GM13976 (cell line): ENCODE measurements at regions not wholly inside any gene's neighbourhood (a gene's known extent, or its start where the extent isn't known, plus 50 kb on each side); places are given as distances from the start of the nearest gene placed in this dataset.

Experiments used
- DNase-seq: peaks from one replicate; pipeline ENCODE4 v3.0.0; 2012; ENCODE audit warnings: low spot score
- in situ Hi-C: fragments of 300-500 bp; cut with MboI; formaldehyde crosslinking; loops from one replicate; pipeline ENCODE4 v1.12.0; 2022; ENCODE audit warnings: low sequenced_read_pairs, mixed read lengths, inconsistent platforms; ENCODE audit not compliant: unreplicated experiment
- TF ChIP-seq, protein P1 (sequence below): IDR thresholded peaks from 2 replicates; pipeline ENCODE4 v1.5.1; 2012; ENCODE audit warnings: borderline replicate concordance, mild to moderate bottlenecking; ENCODE audit not compliant: insufficient read depth; ENCODE audit errors: extremely low read depth, missing control alignments, control extremely low read depth

DNA sequence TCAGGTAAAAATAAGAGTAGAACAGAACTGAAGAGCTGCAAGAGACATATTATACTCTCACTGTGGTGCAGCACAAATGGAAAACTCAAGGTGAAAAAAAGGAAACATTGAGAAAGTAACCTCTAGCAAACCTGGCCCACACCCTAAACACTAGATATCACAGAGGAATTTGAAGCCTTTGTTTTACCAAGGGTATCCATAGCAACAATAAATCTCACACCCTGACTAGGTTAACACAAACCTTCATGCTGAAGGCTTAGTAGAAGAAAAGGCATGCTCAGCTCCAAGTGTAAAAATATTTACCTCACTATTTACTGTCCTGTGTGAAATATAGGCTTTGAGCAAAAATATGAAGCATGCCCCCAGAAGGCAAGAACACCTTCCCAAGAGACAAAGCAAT lies 61.9 kb upstream of the TAB3 start:
- in situ Hi-C loops = loop anchor here (25.0 kb wide), 1 partner anchor 711 kb away; no protein-coding TSS in a partner anchor
- TF ChIP-seq, protein P1, sequence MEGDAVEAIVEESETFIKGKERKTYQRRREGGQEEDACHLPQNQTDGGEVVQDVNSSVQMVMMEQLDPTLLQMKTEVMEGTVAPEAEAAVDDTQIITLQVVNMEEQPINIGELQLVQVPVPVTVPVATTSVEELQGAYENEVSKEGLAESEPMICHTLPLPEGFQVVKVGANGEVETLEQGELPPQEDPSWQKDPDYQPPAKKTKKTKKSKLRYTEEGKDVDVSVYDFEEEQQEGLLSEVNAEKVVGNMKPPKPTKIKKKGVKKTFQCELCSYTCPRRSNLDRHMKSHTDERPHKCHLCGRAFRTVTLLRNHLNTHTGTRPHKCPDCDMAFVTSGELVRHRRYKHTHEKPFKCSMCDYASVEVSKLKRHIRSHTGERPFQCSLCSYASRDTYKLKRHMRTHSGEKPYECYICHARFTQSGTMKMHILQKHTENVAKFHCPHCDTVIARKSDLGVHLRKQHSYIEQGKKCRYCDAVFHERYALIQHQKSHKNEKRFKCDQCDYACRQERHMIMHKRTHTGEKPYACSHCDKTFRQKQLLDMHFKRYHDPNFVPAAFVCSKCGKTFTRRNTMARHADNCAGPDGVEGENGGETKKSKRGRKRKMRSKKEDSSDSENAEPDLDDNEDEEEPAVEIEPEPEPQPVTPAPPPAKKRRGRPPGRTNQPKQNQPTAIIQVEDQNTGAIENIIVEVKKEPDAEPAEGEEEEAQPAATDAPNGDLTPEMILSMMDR = no peak
- DNase-seq = no peak

DNA sequence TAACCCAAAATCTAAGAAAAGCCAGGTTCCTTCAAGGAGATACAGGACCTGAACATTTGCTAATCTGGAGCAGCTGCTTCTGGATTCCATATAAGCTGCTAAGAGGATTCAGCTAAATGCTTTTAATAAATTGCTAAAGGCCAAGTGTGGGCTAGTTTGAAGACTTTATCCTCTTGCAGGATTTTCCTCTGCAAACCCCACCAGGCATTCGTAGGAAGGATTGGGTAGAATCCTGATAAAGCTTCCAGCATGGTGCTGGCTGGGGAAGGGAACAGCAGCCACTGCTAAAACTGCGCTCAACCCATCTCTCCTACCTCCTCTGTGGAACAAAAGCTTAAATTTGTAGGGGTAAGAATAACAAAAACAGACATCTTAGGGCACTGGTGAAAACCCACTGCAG lies 61.3 kb upstream of the TAB3 start:
- in situ Hi-C loops = loop anchor here (25.0 kb wide), 1 partner anchor 712 kb away; no protein-coding TSS in a partner anchor
- TF ChIP-seq, protein P1 = no peak
- DNase-seq = no peak

DNA sequence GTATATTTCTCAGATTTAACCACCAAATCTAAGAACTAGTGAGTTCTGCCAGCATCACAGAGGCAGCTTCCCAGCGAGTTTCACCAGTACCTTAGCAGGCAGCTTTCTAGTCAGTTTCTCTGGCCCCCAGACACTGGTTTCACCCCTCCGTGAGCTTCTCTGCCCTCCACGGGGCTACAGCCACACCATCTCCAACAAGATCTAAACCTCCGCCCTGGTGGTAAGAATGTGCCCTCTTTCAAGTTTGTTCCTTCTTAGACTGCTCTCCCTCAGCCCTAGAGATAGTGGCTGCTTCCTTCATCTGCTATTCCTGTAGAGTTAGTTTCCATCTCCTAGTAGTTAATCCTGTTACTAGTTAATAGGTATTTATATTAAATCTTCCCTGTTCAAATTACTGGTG lies 60.5 kb upstream of the TAB3 start:
- in situ Hi-C loops = no loop called here
- TF ChIP-seq, protein P1 = no peak
- DNase-seq = no peak

DNA sequence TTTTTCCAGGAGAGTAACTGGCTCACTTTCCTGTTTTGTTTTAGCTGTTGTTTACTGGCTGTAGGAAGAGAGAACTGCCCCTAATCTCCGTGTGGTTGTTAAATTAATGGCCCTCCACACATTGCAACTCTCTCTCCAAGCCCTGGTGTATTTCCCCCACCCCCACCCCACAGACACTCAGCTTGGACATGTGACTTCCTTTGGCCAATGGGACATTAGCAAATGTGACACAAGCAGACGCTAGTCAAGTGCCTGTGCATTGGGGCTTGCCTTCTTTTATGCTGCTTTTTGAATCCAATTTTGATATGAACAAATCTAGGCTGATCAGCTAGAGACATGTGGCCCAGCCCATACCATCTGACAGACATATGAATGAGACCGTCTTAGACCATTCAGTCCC lies 59.6 kb upstream of the TAB3 start:
- DNase-seq = no peak
- TF ChIP-seq, protein P1 = no peak
- in situ Hi-C loops = no loop called here

DNA sequence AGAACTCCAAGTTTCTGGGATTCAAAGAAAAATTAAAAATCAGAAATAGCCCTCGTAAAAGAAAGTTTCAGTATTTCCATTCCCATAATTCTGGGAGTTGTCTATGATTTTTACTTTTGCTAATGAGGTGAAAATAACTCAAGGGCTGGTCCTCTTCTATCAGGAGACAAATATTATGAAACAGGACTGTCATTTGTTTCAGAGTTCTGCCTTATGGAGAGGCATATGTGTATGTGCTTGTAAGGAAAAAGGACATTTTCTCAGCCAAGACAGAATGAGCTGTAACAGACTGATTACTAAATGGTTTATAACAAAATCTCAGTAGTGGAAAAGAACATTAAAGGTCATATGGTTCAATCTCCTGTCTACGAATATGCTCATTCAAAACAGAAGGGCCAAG lies 59.0 kb upstream of the TAB3 start:
- in situ Hi-C loops = no loop called here
- no peak for DNase-seq
- TF ChIP-seq, protein P1 = no peak

DNA sequence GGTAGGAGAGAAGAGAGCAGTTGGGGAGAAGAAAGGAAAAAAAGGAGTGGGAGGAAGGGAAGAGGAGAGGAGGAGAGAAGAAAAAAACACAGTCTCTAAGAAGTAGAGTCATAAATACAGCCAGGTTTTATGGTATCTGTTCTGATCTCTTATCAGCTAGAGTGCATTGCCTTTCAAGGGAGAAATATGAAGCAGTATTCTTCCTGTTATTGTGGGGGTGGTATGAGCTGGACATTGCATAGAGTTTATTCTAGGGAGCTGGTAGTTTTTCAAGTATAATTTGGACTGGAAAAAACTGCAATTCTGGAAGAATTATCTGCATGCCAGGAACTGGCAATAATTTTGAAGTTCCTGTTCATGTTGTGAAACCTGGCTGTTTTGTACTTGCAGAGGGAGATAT lies 54.9 kb upstream of the TAB3 start:
- no peak for DNase-seq
- TF ChIP-seq, protein P1 = no peak
- in situ Hi-C loops = no loop called here

DNA sequence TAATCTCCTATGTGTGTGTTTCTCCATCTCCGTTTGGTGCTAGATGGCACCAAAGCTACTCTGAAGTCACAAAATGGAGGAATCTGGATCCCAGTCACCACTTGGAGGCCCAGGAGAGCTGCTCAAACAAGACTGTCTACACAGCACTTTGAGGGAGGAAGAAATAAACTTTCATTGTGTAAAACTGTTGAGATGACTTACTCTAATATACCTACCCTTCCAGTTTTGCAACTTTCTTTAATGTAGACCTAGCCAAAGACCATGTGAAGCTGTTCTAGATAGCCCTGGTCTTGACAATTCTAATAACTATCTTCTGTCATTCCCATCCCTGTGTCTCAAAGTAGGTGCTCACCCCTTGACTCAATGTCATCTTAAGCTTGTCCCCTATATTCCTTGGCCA lies 52.8 kb upstream of the TAB3 start:
- TF ChIP-seq, protein P1 = no peak
- no peak for DNase-seq
- in situ Hi-C loops = no loop called here
